ENCODE measurements at regions not wholly inside any gene's neighbourhood (a gene's known extent, or its start where the extent isn't known, plus 50 kb on each side); places are given as distances from the start of the nearest gene placed in this dataset.

DNA sequence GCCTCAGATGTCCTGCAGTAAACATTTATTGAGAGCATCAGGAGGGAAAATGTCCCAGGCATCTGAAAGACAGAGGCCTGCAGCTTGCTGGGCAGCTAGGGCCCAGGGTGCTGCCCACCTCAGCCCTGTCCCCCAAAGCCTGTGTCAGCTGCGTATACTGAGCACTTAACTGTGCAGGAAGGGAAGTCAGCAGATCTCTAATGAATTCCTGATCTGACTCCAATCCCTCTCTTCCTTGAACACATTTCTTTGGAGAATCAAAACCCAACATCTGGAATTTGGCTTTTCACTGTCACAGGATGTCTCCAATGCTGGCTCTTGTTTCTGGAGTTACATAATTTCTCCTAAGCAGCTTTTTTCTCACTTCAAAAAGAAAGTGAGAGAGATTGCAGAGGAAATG, 364.7 kb upstream of the NFE2L3 start:
- H3K9ac ChIP-seq (ENCODE audit: low read depth in 1 of 2, low read length in 2 of 2) = no peak overlapping the region
- H3K4me3 ChIP-seq (ENCODE audit: low read depth in 1 of 2, low read length in 2 of 2) = no peak overlapping the region
- peaks cover 0 to 2% of the 10 kb centered on the region in 2 donors for H3K27me3 ChIP-seq (ENCODE audit: control insufficient read depth in 1 of 2, insufficient read depth in 2 of 2, low read length in 2 of 2)
- peak overlapping the region; percentile 13 for H3K27ac ChIP-seq (ENCODE audit: low read depth, low read length)
- H3K4me1 ChIP-seq (ENCODE audit: control insufficient read depth in 1 of 2, insufficient read depth in 2 of 2, low read length in 2 of 2) = no peaks in the 10 kb centered on the region
- no peaks in the 10 kb centered on the region for H3K9me3 ChIP-seq (ENCODE audit: control insufficient read depth in 1 of 2, low read length in 2 of 2)
- no peaks in the 10 kb centered on the region for H3K36me3 ChIP-seq (ENCODE audit: control insufficient read depth in 1 of 2, insufficient read depth in 2 of 2, low read length in 2 of 2)

DNA sequence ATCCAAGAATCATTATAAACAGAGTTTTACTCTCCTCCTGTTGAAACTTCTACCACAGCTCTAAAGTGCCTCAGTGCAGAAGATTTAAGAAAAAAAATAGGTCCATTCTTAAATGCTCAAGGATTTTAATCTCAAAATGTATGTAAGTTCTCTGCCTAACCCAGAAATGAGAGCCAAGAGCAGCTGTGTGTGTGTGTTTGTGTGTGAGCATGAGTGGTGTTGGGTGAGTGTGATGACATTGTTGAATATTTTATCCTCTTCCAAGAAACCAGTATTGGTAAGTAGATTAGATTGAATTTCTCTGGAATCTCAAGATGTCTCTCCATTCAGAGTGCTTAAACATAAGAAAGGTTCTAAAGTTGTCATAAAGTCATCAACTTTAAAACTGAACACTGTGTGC, 363.6 kb upstream of the NFE2L3 start:
- Histone ChIP-seq H3K36me3 (ENCODE audit: control insufficient read depth in 1 of 2, insufficient read depth in 2 of 2, low read length in 2 of 2) (no peaks in the 10 kb centered on the region), H3K27me3 (ENCODE audit: control insufficient read depth in 1 of 2, insufficient read depth in 2 of 2, low read length in 2 of 2) (peaks cover 0 to 2% of the 10 kb centered on the region in 2 donors), H3K9ac (ENCODE audit: low read depth in 1 of 2, low read length in 2 of 2) (no peak overlapping the region), H3K27ac (ENCODE audit: low read depth, low read length) (peak overlapping the region; percentile 30), H3K4me3 (ENCODE audit: low read depth in 1 of 2, low read length in 2 of 2) (no peak overlapping the region), H3K4me1 (ENCODE audit: control insufficient read depth in 1 of 2, insufficient read depth in 2 of 2, low read length in 2 of 2) (no peaks in the 10 kb centered on the region), H3K9me3 (ENCODE audit: control insufficient read depth in 1 of 2, low read length in 2 of 2) (no peaks in the 10 kb centered on the region)

DNA sequence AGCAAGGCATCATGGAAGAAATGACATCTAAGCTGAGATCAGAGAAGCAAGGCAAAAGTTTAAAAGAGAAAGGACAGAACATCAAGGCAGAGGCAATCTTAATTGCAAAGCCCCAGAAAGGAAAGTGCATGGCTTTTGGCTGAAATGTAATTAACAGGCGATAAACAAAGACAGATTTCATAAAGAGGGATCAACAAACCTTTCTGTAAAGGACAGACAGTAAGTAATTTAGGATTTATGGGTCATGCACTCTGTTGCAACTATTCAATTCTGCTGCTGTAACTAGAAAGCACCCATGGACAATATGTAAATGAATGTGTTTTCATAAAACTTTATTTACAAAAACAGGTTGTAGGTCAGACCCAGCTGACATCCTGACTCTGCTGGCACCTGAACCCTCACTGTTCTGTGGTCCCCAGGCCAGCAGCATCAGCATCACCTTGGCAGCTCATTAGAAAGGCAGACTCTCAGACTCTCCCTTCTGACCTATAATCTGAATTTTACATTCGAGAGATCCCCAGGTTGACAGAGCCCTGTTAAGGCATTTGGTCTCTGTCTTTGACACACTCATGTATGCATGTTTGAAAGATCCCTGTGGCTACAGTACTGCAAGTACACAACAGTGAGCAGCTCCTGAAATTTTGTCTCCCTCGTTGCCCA, 362.9 kb upstream of the NFE2L3 start:
- peaks cover 0 to 2% of the 10 kb centered on the region in 2 donors for H3K27me3 ChIP-seq (ENCODE audit: control insufficient read depth in 1 of 2, insufficient read depth in 2 of 2, low read length in 2 of 2)
- H3K4me3 ChIP-seq (ENCODE audit: low read depth in 1 of 2, low read length in 2 of 2) = no peak overlapping the region
- no peaks in the 10 kb centered on the region for H3K4me1 ChIP-seq (ENCODE audit: control insufficient read depth in 1 of 2, insufficient read depth in 2 of 2, low read length in 2 of 2)
- H3K9me3 ChIP-seq (ENCODE audit: control insufficient read depth in 1 of 2, low read length in 2 of 2) = no peaks in the 10 kb centered on the region
- H3K27ac ChIP-seq (ENCODE audit: low read depth, low read length) = no peak overlapping the region
- H3K9ac ChIP-seq (ENCODE audit: low read depth in 1 of 2, low read length in 2 of 2) = no peak overlapping the region
- H3K36me3 ChIP-seq (ENCODE audit: control insufficient read depth in 1 of 2, insufficient read depth in 2 of 2, low read length in 2 of 2) = no peaks in the 10 kb centered on the region

DNA sequence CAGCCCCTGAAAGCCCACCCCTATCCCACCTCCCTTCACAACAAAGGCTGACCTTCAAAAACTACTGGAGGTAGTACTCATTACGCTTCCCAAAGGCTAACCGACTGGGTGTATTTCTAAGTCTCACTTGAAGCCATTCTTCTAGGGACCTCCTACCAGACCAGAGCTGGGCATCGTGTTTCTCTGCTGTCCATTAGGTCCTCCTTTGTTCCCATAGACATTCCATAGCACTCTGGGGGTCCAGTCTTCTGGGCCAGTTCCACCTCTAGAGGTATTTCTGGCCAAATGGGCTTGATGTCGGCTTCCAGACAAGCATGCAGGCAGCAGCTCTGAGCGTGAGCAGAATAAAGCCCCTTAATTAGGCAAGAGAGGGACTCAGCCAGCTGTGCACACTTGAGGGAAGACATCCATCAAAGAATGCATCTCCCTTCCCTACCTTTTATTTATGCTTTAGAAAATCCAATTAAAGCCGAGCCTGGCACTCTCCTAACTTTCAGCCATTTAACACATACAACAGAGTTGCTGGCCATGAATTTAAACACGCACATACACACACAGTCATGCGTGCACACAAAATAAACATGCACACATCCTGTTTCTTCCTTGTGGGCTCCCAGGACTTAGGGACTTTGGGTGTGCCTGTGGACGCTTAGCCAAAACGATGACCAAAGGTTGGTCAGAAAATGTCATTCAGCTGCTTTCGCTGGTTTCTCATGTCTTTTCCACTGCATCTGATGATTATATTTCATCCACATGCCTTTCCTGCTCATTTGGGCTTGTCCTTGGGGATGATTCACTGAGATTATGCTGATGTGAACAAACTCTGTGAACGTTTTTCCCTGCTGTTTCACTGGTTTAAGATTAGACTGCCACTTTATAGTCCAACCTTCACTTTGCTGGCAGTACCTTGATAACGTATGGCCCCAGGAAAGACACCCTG, 362.0 kb upstream of the NFE2L3 start:
- Histone ChIP-seq H3K27ac (ENCODE audit: low read depth, low read length) (peak overlapping the region; percentile 53), H3K4me3 (ENCODE audit: low read depth in 1 of 2, low read length in 2 of 2) (no peak overlapping the region), H3K36me3 (ENCODE audit: control insufficient read depth in 1 of 2, insufficient read depth in 2 of 2, low read length in 2 of 2) (no peaks in the 10 kb centered on the region), H3K9me3 (ENCODE audit: control insufficient read depth in 1 of 2, low read length in 2 of 2) (no peaks in the 10 kb centered on the region), H3K9ac (ENCODE audit: low read depth in 1 of 2, low read length in 2 of 2) (no peak overlapping the region), H3K4me1 (ENCODE audit: control insufficient read depth in 1 of 2, insufficient read depth in 2 of 2, low read length in 2 of 2) (no peaks in the 10 kb centered on the region), H3K27me3 (ENCODE audit: control insufficient read depth in 1 of 2, insufficient read depth in 2 of 2, low read length in 2 of 2) (peaks cover 0 to 2% of the 10 kb centered on the region in 2 donors)

DNA sequence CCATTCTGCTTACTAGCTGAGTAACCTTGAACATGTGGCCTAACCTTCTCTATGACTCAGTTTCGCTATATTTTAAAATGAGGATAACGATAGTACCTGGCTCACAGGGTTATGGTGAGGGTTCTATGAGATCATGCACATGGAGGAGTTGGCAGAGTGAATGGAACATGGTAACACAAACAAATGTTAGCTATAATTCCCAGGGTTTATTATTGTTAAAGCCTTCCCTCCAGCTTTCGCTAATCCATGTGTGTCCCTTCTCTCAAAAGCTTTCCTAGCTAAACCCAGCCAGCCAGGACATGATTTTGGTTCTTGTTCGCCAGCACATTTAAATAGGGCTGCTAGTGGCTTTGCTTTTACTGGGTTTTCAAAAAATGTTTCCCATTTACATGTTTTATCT, 361.0 kb upstream of the NFE2L3 start:
- Histone ChIP-seq H3K4me1 (ENCODE audit: control insufficient read depth in 1 of 2, insufficient read depth in 2 of 2, low read length in 2 of 2) (no peaks in the 10 kb centered on the region), H3K9me3 (ENCODE audit: control insufficient read depth in 1 of 2, low read length in 2 of 2) (no peaks in the 10 kb centered on the region), H3K4me3 (ENCODE audit: low read depth in 1 of 2, low read length in 2 of 2) (no peak overlapping the region), H3K27ac (ENCODE audit: low read depth, low read length) (no peak overlapping the region), H3K36me3 (ENCODE audit: control insufficient read depth in 1 of 2, insufficient read depth in 2 of 2, low read length in 2 of 2) (no peaks in the 10 kb centered on the region), H3K27me3 (ENCODE audit: control insufficient read depth in 1 of 2, insufficient read depth in 2 of 2, low read length in 2 of 2) (peaks cover 0 to 2% of the 10 kb centered on the region in 2 donors), H3K9ac (ENCODE audit: low read depth in 1 of 2, low read length in 2 of 2) (no peak overlapping the region)

DNA sequence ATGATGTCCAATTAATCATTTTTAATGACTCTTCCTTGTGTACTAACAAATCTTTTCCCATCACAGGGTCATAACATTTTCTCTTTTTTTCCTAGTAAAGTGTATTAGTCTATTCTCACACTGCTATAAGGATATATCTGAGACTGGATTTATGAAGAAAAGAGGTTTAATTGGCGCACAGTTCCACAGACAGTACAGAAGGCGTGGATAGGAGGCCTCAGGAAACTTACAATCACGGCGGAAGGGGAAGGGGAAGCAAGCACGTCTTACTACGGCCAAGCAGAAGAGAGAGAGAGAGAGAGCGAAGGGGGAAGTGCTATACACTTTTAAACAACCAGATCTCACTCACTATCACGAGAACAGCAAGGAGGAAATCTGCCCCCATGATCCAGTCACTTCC, 359.4 kb upstream of the NFE2L3 start:
- H3K9me3 ChIP-seq (ENCODE audit: control insufficient read depth in 1 of 2, low read length in 2 of 2) = no peaks in the 10 kb centered on the region
- H3K9ac ChIP-seq (ENCODE audit: low read depth in 1 of 2, low read length in 2 of 2) = no peak overlapping the region
- no peak overlapping the region for H3K27ac ChIP-seq (ENCODE audit: low read depth, low read length)
- no peaks in the 10 kb centered on the region for H3K4me1 ChIP-seq (ENCODE audit: control insufficient read depth in 1 of 2, insufficient read depth in 2 of 2, low read length in 2 of 2)
- no peaks in the 10 kb centered on the region for H3K36me3 ChIP-seq (ENCODE audit: control insufficient read depth in 1 of 2, insufficient read depth in 2 of 2, low read length in 2 of 2)
- no peak overlapping the region for H3K4me3 ChIP-seq (ENCODE audit: low read depth in 1 of 2, low read length in 2 of 2)
- peaks cover 0 to 7% of the 10 kb centered on the region in 2 donors for H3K27me3 ChIP-seq (ENCODE audit: control insufficient read depth in 1 of 2, insufficient read depth in 2 of 2, low read length in 2 of 2)

DNA sequence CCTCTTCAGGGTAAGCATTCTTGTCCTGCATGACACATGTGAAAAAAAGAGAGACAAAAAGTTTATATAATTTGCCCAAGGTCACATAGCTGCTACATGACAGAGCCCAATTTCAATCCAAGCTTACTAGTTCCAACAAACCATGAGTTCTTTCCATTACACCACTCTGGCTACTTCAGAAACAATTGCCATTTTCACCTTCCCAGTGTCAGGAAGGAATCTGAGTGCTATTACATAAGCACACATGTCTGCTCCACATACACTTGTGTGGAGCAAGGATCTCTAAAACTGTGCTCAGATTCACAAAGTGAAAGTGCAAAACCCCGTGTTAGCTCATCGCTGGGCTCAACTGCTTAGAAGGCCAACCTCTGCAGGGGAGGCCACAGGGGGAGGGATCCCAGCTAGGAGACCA, 356.2 kb upstream of the NFE2L3 start:
- Histone ChIP-seq H3K9ac (ENCODE audit: low read depth in 1 of 2, low read length in 2 of 2) (no peak overlapping the region), H3K4me3 (ENCODE audit: low read depth in 1 of 2, low read length in 2 of 2) (peak overlapping the region in 1 of 2 donors; percentile 28), H3K27me3 (ENCODE audit: control insufficient read depth in 1 of 2, insufficient read depth in 2 of 2, low read length in 2 of 2) (peaks cover 0 to 5% of the 10 kb centered on the region in 2 donors), H3K36me3 (ENCODE audit: control insufficient read depth in 1 of 2, insufficient read depth in 2 of 2, low read length in 2 of 2) (no peaks in the 10 kb centered on the region), H3K4me1 (ENCODE audit: control insufficient read depth in 1 of 2, insufficient read depth in 2 of 2, low read length in 2 of 2) (no peaks in the 10 kb centered on the region), H3K9me3 (ENCODE audit: control insufficient read depth in 1 of 2, low read length in 2 of 2) (no peaks in the 10 kb centered on the region), H3K27ac (ENCODE audit: low read depth, low read length) (no peak overlapping the region)

DNA sequence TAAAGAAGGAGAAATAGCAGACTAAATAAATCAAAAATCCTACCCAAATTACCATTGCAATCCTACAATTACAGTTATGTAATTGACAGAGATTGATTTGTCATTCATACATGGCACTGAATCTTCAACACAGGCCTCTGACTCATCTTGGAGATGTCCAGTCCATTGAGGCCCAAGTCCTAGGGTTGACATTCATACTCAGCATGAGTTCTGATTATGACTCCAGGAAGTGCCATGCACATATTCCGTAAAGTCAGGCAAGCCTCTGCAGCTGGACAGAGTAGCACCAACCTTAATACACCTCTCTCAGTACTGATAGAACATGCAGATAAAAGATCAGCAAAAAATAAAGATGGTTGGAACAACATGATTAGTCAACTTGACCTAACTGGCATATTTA, 353.7 kb upstream of the NFE2L3 start:
- Histone ChIP-seq H3K27ac (ENCODE audit: low read depth, low read length) (no peak overlapping the region), H3K9ac (ENCODE audit: low read depth in 1 of 2, low read length in 2 of 2) (no peak overlapping the region), H3K4me3 (ENCODE audit: low read depth in 1 of 2, low read length in 2 of 2) (no peak overlapping the region), H3K9me3 (ENCODE audit: control insufficient read depth in 1 of 2, low read length in 2 of 2) (no peaks in the 10 kb centered on the region), H3K36me3 (ENCODE audit: control insufficient read depth in 1 of 2, insufficient read depth in 2 of 2, low read length in 2 of 2) (no peaks in the 10 kb centered on the region), H3K27me3 (ENCODE audit: control insufficient read depth in 1 of 2, insufficient read depth in 2 of 2, low read length in 2 of 2) (peaks cover 0 to 5% of the 10 kb centered on the region in 2 donors), H3K4me1 (ENCODE audit: control insufficient read depth in 1 of 2, insufficient read depth in 2 of 2, low read length in 2 of 2) (no peaks in the 10 kb centered on the region)

DNA sequence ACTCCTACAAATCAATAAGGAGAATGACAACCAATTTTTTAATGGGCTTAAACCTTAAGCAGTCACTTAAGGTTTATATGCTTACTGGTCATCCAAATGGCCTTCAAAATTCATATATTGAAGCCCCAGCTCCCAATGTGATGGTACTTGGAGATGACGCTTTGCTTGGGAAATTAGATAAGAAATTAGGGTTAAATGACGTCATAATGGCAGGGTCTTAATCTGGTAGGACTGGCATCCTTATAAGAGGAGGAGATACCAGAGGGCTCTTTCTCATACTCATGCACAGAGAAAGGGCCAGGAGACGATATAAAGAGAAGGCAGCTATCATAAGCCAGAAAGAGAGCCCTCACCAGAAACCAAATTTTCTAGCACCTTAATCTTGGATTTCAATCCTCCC, 350.8 kb upstream of the NFE2L3 start:
- Histone ChIP-seq H3K9ac (ENCODE audit: low read depth in 1 of 2, low read length in 2 of 2) (no peak overlapping the region), H3K36me3 (ENCODE audit: control insufficient read depth in 1 of 2, insufficient read depth in 2 of 2, low read length in 2 of 2) (no peaks in the 10 kb centered on the region), H3K27me3 (ENCODE audit: control insufficient read depth in 1 of 2, insufficient read depth in 2 of 2, low read length in 2 of 2) (peaks cover 0 to 5% of the 10 kb centered on the region in 2 donors), H3K9me3 (ENCODE audit: control insufficient read depth in 1 of 2, low read length in 2 of 2) (no peaks in the 10 kb centered on the region), H3K4me3 (ENCODE audit: low read depth in 1 of 2, low read length in 2 of 2) (no peak overlapping the region), H3K4me1 (ENCODE audit: control insufficient read depth in 1 of 2, insufficient read depth in 2 of 2, low read length in 2 of 2) (no peaks in the 10 kb centered on the region), H3K27ac (ENCODE audit: low read depth, low read length) (no peak overlapping the region)

DNA sequence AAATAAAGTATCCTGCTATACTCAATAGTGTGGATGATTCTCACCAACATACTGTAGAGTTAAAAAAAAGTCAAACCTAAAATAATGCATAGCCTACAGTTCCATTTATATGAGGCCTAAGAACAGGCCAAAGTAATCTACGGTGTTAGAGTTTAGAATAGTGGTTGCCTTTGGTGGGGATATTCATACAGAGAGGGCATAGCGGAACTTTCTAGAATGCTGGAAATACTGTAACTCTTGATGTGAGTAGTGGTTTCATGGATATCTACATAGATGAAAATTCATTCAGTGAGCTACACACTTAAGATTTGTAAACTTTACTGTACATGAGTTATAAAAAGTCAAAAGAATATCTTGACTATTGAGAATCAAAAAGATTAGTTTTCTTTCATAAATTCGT, 349.9 kb upstream of the NFE2L3 start:
- H3K4me3 ChIP-seq (ENCODE audit: low read depth in 1 of 2, low read length in 2 of 2) = no peak overlapping the region
- no peaks in the 10 kb centered on the region for H3K4me1 ChIP-seq (ENCODE audit: control insufficient read depth in 1 of 2, insufficient read depth in 2 of 2, low read length in 2 of 2)
- H3K9me3 ChIP-seq (ENCODE audit: control insufficient read depth in 1 of 2, low read length in 2 of 2) = no peaks in the 10 kb centered on the region
- H3K9ac ChIP-seq (ENCODE audit: low read depth in 1 of 2, low read length in 2 of 2) = no peak overlapping the region
- H3K27ac ChIP-seq (ENCODE audit: low read depth, low read length) = no peak overlapping the region
- peaks cover 0 to 2% of the 10 kb centered on the region in 2 donors for H3K27me3 ChIP-seq (ENCODE audit: control insufficient read depth in 1 of 2, insufficient read depth in 2 of 2, low read length in 2 of 2)
- no peaks in the 10 kb centered on the region for H3K36me3 ChIP-seq (ENCODE audit: control insufficient read depth in 1 of 2, insufficient read depth in 2 of 2, low read length in 2 of 2)
